ENCODE measurements at regions not wholly inside any gene's neighbourhood (a gene's known extent, or its start where the extent isn't known, plus 50 kb on each side); places are given as distances from the start of the nearest gene placed in this dataset.

GRCh38 chr18:8988260-8988871, 114.1 kb upstream of the NDUFV2 start:
- peaks cover 0 to 23% of the 10 kb centered on the region in 2 experiments; a peak in 3 of 4 replicates for H3K4me1 ChIP-seq (ENCODE audit: control insufficient read depth in 1 of 2, insufficient read depth in 2 of 2, low read length in 2 of 2)
- DNase-seq (ENCODE audit: low read depth, low spot score): peak; percentile 52
- no peaks in the 10 kb centered on the region for H3K9me3 ChIP-seq (ENCODE audit: control insufficient read depth in 1 of 2, insufficient read depth in 1 of 2, low read depth in 1 of 2, low read length in 2 of 2)
- no peaks in the 10 kb centered on the region for H4K20me1 ChIP-seq (ENCODE audit: insufficient read depth)
- H3K79me2 ChIP-seq (ENCODE audit: insufficient read depth, low read length): no peaks in the 10 kb centered on the region
- ChIA-PET RAD21 (ENCODE audit: low non-redundant PET in 1 of 2, low total read pairs in 2 of 2, uncharacterized antibody in 2 of 2, unreplicated experiment in 2 of 2) (interaction anchor here (0.7 to 1.0 kb wide), 4 partner anchors 66 to 334 kb away, joined by 3 read pairs; no protein-coding TSS in a partner anchor), CTCF (interaction anchor here (0.7 to 2.2 kb wide), 9 partner anchors 12 to 336 kb away, joined by 3 to 25 read pairs (median 3); no protein-coding TSS in a partner anchor), POLR2A (no interaction called here)
- H3K36me3 ChIP-seq (ENCODE audit: control insufficient read depth in 1 of 2, insufficient read depth in 2 of 2, low read length in 2 of 2): no peaks in the 10 kb centered on the region
- no peaks in the 10 kb centered on the region for H3K9me2 ChIP-seq (ENCODE audit: insufficient read depth)
- TF ChIP-seq, protein P1, sequence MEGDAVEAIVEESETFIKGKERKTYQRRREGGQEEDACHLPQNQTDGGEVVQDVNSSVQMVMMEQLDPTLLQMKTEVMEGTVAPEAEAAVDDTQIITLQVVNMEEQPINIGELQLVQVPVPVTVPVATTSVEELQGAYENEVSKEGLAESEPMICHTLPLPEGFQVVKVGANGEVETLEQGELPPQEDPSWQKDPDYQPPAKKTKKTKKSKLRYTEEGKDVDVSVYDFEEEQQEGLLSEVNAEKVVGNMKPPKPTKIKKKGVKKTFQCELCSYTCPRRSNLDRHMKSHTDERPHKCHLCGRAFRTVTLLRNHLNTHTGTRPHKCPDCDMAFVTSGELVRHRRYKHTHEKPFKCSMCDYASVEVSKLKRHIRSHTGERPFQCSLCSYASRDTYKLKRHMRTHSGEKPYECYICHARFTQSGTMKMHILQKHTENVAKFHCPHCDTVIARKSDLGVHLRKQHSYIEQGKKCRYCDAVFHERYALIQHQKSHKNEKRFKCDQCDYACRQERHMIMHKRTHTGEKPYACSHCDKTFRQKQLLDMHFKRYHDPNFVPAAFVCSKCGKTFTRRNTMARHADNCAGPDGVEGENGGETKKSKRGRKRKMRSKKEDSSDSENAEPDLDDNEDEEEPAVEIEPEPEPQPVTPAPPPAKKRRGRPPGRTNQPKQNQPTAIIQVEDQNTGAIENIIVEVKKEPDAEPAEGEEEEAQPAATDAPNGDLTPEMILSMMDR (IDR thresholded peaks at IDR 0.05 in 2 of 3, conservative IDR thresholded peaks at IDR 0.05 in 1 of 3; ENCODE audit: borderline replicate concordance in 1 of 3, insufficient read depth in 1 of 3, low read depth in 2 of 3, low read length in 2 of 3): peak; percentile 62 to 86 (median 81); a peak in 5 of 6 replicates
- no peak for TF ChIP-seq SP1 (IDR thresholded peaks at IDR 0.05; ENCODE audit: low read depth)
- TF ChIP-seq SIN3A (IDR thresholded peaks at IDR 0.05; ENCODE audit: low read depth): no peak
- no peak for TF ChIP-seq EZH2phosphoT487 (IDR thresholded peaks at IDR 0.05; ENCODE audit: borderline replicate concordance)
- TF ChIP-seq RAD21 (IDR thresholded peaks at IDR 0.05; ENCODE audit: low read depth): peak; percentile 84
- peak; percentile 96 for ATAC-seq
- no TSS peak for BruUV-seq (replicated peaks)
- H3K27me3 ChIP-seq (ENCODE audit: insufficient read depth, low read length): no peaks in the 10 kb centered on the region
- H3K27ac ChIP-seq (ENCODE audit: low read depth, low read length): no peak overlapping the region
- intact Hi-C loops (cut with micrococcal nuclease): loop anchor here (10.0 kb wide), 2 partner anchors 156 to 514 kb away; no protein-coding TSS in a partner anchor
- peak overlapping the region; percentile 67 for H2AFZ ChIP-seq (ENCODE audit: low read depth, low read length, poor library complexity, severe bottlenecking)
- H3K4me2 ChIP-seq (ENCODE audit: low read length): no peak overlapping the region
- H3K4me3 ChIP-seq (replicated peaks in 1 of 2; ENCODE audit: low read depth in 1 of 2, low read length in 2 of 2): no peak overlapping the region
- H3K9ac ChIP-seq (ENCODE audit: low read length): no peak overlapping the region

- no peaks in the 10 kb centered on the region for H3K79me2 ChIP-seq (ENCODE audit: insufficient read depth, low read length)
- H3K27ac ChIP-seq (ENCODE audit: low read depth, low read length): no peak overlapping the region
- intact Hi-C loops (cut with micrococcal nuclease): loop anchor here (10.0 kb wide), 2 partner anchors 156 to 514 kb away; no protein-coding TSS in a partner anchor
- no TSS peak for BruUV-seq (replicated peaks)
- DNase-seq (ENCODE audit: low read depth, low spot score): no peak
- ChIA-PET CTCF (no interaction called here), POLR2A (no interaction called here), RAD21 (ENCODE audit: low non-redundant PET in 1 of 2, low total read pairs in 2 of 2, uncharacterized antibody in 2 of 2, unreplicated experiment in 2 of 2) (no interaction called here)
- no peaks in the 10 kb centered on the region for H4K20me1 ChIP-seq (ENCODE audit: insufficient read depth)
- no peak for TF ChIP-seq YY1 (IDR thresholded peaks at IDR 0.05; ENCODE audit: extremely low read depth, insufficient replicate concordance, low read depth, low read length)
- TF ChIP-seq, protein P1 (IDR thresholded peaks at IDR 0.05 in 2 of 3, conservative IDR thresholded peaks at IDR 0.05 in 1 of 3; ENCODE audit: borderline replicate concordance in 1 of 3, insufficient read depth in 1 of 3, low read depth in 2 of 3, low read length in 2 of 3): no peak
- TF ChIP-seq REST (IDR thresholded peaks at IDR 0.05; ENCODE audit: low read depth): no peak
- peaks cover 0 to 23% of the 10 kb centered on the region in 2 experiments; a peak in 3 of 4 replicates for H3K4me1 ChIP-seq (ENCODE audit: control insufficient read depth in 1 of 2, insufficient read depth in 2 of 2, low read length in 2 of 2)
- H3K9ac ChIP-seq (ENCODE audit: low read length): no peak overlapping the region
- H3K27me3 ChIP-seq (ENCODE audit: insufficient read depth, low read length): no peaks in the 10 kb centered on the region
- no peak overlapping the region for H3K4me3 ChIP-seq (replicated peaks in 1 of 2; ENCODE audit: low read depth in 1 of 2, low read length in 2 of 2)
- H2AFZ ChIP-seq (ENCODE audit: low read depth, low read length, poor library complexity, severe bottlenecking): no peak overlapping the region
- no peaks in the 10 kb centered on the region for H3K9me2 ChIP-seq (ENCODE audit: insufficient read depth)
- H3K4me2 ChIP-seq (ENCODE audit: low read length): no peak overlapping the region
- no peaks in the 10 kb centered on the region for H3K9me3 ChIP-seq (ENCODE audit: control insufficient read depth in 1 of 2, insufficient read depth in 1 of 2, low read depth in 1 of 2, low read length in 2 of 2)
- ATAC-seq: no peak
- no peaks in the 10 kb centered on the region for H3K36me3 ChIP-seq (ENCODE audit: control insufficient read depth in 1 of 2, insufficient read depth in 2 of 2, low read length in 2 of 2)
Measured at GRCh38 chr18:8989017-8989416, 113.5 kb upstream of the NDUFV2 start.

Measured in HCT116 (cell line).